Central memory CD4-positive, alpha-beta T cell (primary cell): ENCODE measurements at regions not wholly inside any gene's neighbourhood (a gene's known extent, or its start where the extent isn't known, plus 50 kb on each side); places are given as distances from the start of the nearest gene placed in this dataset.

Experiments used
- DNase-seq: peaks from one replicate; pipeline ENCODE4 v3.0.0; 2022

DNA sequence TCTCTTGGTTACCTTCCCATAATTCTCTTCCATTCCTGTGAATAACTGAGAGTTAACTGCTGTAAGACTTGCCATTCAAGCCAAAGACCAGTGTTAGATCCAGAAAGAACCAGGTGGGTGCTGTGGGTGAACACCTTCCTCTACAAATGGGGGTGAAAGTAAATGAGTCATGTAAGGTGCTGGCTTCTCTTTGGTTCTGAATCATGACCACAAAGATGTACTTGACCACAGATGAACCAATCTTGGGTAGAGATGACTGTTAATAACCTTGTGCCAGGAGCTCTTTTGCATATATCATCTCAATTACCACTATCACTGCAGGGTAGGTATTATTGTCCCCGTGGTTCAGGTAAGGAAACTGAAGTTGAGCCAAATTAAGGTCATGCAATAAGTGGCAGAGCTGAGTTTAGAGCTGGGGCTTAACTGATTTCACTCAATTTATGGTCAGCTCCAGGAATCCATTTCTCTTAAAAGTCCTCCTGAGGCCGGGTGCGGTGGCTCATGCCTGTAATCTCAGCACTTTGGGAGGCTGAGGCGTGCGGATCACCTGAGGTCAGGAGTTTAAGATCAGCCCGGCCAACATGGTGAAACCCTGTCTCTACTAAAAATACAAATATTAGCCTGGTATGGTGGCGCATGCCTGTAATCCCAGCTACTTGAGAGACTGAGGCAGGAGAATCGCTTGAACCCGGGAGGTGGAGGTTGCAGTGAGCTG lies 244.9 kb upstream of the CXCR4 start:
- no peak for DNase-seq

DNA sequence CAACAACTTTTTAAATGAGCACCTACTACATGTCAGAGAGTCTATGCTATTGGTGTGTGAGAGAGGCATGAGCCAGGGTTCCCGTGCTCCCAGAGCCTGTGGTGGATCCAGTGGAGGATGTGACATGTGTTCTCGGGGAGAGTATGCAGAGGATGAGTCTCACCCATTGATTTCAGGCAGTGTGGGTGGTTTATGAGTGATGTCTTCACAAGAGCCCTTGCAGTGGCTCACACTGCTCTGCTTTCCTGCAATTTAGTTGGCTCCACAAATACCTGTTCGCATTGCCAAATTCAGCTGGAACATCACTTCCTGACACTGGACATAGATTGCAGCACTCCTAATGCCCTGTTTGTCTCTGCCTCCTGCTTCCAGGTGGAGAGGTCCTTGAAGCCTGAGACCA lies 243.6 kb upstream of the CXCR4 start:
- no peak for DNase-seq

DNA sequence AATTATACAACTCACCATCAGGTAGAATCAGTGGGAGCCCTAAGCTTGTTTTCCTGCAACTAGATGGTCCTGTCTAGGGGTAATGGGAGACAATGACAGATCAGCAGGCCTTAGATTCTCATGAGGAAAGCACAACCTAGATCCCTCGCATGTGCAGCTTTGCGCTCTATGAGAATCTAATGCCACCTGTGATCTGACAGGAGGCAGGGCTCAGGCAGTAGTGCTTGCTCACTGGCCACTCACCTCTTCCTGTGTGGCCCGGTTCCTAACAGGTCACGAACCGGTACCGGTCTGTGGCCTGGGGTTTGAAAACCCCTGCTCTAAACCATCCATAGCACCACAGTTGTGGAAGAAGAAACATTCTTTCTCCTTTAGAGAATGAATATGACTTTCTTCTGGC lies 242.8 kb upstream of the CXCR4 start:
- no peak for DNase-seq

DNA sequence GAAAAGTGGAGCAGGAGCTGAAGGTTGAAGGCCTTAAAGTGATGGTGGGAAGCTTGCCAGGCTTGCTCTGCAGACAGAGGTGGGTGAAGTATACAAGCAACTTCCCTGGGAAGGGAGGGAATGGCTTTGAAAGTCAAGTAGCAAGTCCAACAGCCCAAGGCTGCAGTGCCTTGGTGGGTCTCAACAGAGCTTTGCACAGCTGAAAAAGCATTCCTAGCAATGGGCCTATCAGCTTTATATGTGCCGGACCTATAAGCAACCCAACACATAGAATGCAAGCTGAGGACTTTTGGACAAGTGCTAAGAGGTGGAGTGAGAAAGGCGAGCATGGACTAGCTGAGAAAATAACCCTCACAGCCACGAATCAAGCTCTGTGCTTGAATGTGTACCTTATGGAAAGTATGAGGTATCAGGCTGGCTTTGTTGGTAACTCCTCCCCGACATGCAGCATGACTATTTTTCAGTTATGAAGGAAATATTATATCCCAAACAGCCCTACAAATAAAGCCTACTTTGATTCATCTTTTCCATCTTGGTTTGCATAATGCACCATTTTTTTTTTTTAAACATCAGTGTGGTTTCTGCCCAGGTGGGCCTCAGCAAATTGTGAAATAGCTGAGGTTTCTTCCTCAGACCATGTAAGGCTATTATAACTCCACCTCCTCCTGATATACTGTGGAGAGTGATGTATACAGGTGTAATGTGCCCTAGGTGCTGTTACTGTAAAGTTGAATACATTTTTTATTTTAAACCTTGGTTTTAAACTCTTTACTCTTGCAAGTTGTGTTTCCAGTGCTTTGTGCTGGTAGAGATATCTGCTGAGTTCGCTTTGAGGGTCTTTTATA lies 241.4 kb upstream of the CXCR4 start:
- DNase-seq, result no peak

DNA sequence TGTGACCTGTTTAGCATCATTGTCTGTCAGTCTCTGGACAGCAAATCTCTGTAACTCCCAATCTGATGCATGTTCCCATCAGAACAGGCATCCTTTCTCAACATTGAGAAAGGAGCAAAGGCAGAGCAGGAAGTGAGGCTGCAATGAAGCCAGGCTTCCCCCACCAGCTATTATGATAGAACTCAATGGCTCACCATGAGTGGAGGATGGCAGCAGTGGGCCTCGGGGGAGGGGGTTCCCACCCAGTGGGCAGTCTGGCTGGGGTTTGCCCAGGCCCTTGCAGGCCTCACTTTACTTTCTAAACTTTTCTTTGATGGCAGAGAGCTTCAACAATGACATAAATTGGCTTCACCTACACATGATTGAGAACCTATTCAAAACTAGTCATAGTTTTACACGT lies 240.6 kb upstream of the CXCR4 start:
- no peak for DNase-seq

DNA sequence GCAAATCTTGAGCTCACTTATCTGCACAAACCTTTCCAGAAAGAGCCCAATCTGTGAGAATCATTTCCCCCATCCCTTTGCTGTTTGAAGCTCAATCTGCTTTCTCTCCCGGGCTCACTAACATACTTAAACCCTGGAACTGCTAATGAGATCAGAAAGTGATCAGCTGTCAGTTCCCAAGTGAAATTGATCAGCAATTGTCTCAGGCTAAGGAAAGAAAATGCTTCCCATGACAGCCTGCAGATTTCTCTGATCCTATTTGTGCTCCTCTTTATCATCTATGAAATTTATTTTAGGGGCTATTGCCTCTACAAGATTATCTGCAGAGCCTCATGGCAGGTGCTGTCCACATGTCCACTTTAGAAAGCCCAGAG lies 239.0 kb upstream of the CXCR4 start:
- DNase-seq, result no peak

GRCh38 chr2:136356125-136357006 lies 238.4 kb upstream of the CXCR4 start:
- DNase-seq, result no peak

GRCh38 chr2:136351684-136352083 lies 233.7 kb upstream of the CXCR4 start:
- no peak for DNase-seq

- no peak for DNase-seq
Measured at GRCh38 chr2:136347981-136348380, 230.0 kb upstream of the CXCR4 start.

DNA sequence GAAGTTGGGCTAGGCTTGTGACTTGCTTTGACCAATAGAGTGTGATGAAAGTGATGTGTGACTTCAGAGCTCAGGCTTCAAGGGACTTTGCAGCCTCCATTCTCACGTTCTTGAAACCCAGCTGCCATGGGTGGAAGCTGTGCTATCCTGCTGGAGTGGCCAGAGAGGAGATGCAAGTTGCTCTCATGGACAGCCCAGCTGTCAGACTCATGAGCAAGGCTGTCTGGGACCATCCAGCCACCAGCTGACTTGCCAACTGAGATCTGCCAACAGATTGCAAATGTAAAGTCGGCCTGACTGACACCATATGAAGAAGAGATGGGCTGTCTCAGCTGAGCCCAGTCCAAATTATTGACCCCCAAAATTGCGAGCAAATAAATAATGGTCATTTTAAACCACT lies 226.4 kb upstream of the CXCR4 start:
- DNase-seq, result no peak

GRCh38 chr2:136342138-136342537 lies 224.2 kb upstream of the CXCR4 start:
- no peak for DNase-seq

- DNase-seq, result no peak
Measured at GRCh38 chr2:136334967-136335366, 217.0 kb upstream of the CXCR4 start.

DNA sequence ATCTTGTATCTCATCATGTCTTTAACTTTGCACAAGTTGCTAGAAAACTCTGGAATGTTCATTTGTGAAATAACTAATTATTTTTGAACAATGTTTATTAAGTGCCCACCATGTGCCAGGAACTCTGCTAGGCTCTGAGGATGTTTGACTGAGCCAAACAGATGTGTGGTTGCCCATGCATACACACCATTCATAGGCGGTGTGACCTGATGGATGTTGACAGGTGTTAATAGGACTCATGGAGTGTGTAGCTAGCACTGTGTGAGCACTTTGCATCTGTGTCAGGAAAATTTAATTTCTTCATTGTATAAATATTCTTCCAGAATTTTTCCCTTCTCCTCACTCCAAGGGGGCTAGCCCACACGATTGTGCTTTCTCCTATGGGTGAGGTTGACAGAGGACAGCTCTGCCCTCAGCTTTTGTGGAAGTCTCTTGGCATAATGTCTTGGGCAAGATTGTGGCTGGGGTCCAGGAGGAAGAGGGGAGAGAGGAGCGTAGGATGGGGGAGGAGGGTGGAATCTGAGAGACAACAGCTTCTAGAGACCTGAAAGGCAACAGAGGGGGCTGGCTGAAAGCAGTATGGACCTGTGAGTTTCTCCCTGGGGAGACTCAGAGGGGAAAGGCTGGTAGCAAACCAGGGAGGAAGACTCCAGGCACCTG lies 214.6 kb upstream of the CXCR4 start:
- no peak for DNase-seq

- DNase-seq, result no peak
Measured at GRCh38 chr2:136331226-136331625, 213.3 kb upstream of the CXCR4 start.

DNA sequence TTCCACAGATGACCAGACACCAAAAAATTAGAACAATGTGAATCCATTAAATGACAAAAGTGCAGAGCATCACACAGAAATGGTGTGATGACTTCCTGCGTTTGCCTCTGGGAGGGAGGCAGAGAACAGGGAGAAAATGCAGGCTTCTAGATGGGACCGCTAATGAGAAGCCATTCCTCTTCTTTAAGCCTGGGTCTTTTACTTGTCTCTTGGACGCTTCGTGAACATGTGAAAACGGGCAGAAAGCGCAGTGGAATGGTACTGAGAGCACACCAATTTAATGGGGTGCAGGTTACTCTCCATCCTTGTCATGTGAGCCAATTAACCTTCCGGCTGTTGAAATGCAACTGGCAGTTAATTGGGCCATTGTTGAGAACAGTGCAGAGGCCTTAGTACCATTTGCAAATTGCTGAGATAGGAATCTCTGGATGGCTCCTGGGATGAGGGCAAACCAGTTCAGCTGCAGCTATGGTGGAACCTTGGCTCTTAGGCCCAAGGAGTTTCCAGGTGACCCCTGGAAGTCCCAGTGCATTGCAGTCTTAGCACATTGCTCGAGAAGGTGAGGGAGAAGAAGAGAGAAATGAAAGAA lies 210.4 kb upstream of the CXCR4 start:
- DNase-seq, result no peak

- peak; percentile 95 for DNase-seq
Measured at GRCh38 chr2:136327162-136327852, 209.4 kb upstream of the CXCR4 start.

GRCh38 chr2:136325844-136326331 lies 207.9 kb upstream of the CXCR4 start:
- no peak for DNase-seq

- DNase-seq, result no peak
Measured at GRCh38 chr2:136324966-136325365, 207.0 kb upstream of the CXCR4 start.

DNA sequence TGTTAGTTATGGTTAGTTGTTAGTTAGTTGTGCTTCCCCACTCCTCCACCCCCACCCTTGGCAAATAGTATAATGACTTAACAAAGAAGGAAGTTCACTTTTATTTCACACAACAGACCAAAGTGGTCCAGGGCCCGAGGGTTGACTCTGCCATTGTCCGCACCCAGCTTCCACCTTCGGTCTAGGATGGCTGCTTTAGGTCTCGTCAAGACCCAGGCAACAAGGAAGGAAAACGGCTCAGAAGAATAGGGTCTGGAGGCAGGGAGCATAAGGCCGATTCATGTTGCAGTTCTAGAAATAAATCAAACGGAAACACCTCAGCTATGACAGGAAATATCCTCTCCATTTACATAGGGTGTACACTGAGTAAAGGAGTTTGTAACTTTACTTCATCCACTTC lies 206.0 kb upstream of the CXCR4 start:
- no peak for DNase-seq

GRCh38 chr2:136323195-136323594 lies 205.2 kb upstream of the CXCR4 start:
- DNase-seq, result no peak

GRCh38 chr2:136322428-136322827 lies 204.5 kb upstream of the CXCR4 start:
- DNase-seq, result no peak

- DNase-seq, result no peak
Measured at GRCh38 chr2:136319651-136320050, 201.7 kb upstream of the CXCR4 start.
